C4-2B (cell line): ENCODE measurements at regions not wholly inside any gene's neighbourhood (a gene's known extent, or its start where the extent isn't known, plus 50 kb on each side); places are given as distances from the start of the nearest gene placed in this dataset.

Source experiments
- CTCF ChIP-seq: fragments of 450-650 bp; conservative IDR thresholded peaks from 2 replicates; pipeline ENCODE4 v1.5.1; 2017; ENCODE audit warnings: mild to moderate bottlenecking
- ZFX ChIP-seq: fragments of 450-650 bp; IDR thresholded peaks from 2 replicates; pipeline ENCODE4 v1.6.1; 2017

- TF ChIP-seq CTCF (no peak), ZFX (no peak)
Measured at GRCh38 chr2:144650907-144651306, 131.0 kb upstream of the ZEB2 start.
